ENCODE measurements at regions not wholly inside any gene's neighbourhood (a gene's known extent, or its start where the extent isn't known, plus 50 kb on each side); places are given as distances from the start of the nearest gene placed in this dataset.
"Not testable (repeated sequence)": the region's sequence is repeated elsewhere in the genome, so short reads cannot be mapped to it uniquely, and the experiment has no call there.

- H3K4me3 ChIP-seq (ENCODE audit: low read length in 2 of 2) = no peak overlapping the region
- no peaks in the 10 kb centered on the region for H3K27me3 ChIP-seq (ENCODE audit: control insufficient read depth in 2 of 2, insufficient read depth in 1 of 2, low read length in 1 of 2)
- WGBS = 90% methylated on average over 2 of the region's 2 CpGs
- peaks cover 0 to 6% of the 10 kb centered on the region in 2 donors for H3K9me3 ChIP-seq (ENCODE audit: control insufficient read depth in 2 of 2, insufficient read depth in 1 of 2, low read length in 1 of 2)
- H3K36me3 ChIP-seq (ENCODE audit: control insufficient read depth in 2 of 2, insufficient read depth in 2 of 2, low read length in 1 of 2) = no peaks in the 10 kb centered on the region
- no peak for DNase-seq (ENCODE audit: low read depth in 6 of 9, low spot score in 9 of 9)
- H3K27ac ChIP-seq (ENCODE audit: low read depth in 1 of 2, low read length in 1 of 2) = no peak overlapping the region
- no peaks in the 10 kb centered on the region for H3K4me1 ChIP-seq (ENCODE audit: control insufficient read depth in 2 of 2, insufficient read depth in 2 of 2, low read length in 2 of 2)
Measured at GRCh38 chr9:2525147-2525546, 96.4 kb upstream of the VLDLR start.

DNA sequence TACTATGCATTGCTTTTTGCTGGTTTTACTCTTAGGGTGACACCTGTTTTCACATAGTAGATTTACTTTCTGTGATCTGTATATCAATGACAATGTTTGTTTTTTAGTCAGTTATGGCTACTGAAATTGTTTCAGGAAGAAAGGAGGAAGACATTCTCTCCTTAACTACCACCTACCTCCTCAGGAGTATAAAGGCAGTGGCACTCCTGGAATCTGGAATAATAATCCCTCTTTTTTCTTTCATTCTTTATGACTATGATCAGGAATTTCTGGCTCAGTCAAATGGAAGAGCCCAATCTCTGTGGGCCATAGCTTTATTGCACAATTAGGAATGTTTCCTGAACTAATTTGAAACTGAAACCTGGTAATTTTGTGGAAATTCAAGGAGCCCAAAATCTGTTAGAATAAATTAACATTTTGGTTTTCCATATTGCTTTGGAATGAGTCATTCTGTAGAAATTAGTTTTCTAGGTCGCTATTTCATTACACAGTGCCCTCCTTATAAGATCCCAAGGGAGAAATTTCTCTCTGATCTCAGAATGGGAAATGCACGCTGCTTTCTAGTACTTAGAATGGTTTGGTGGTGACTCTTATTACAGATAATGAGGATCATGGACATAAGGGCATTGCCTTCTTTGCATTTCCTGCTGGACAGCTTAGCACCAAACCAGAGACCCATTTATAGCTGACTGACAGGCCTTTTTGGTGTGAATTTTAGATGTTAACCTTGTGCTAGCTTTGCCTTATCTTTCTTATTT lies 95.3 kb upstream of the VLDLR start:
- no peaks in the 10 kb centered on the region for H3K36me3 ChIP-seq (ENCODE audit: control insufficient read depth in 2 of 2, insufficient read depth in 2 of 2, low read length in 1 of 2)

GRCh38 chr9:2531481-2531880 lies 90.1 kb upstream of the VLDLR start:
- DNase-seq (ENCODE audit: low read depth in 6 of 9, low spot score in 9 of 9) = no peak
- Histone ChIP-seq H3K4me1 (ENCODE audit: control insufficient read depth in 2 of 2, insufficient read depth in 2 of 2, low read length in 2 of 2) (no peaks in the 10 kb centered on the region), H3K9me3 (ENCODE audit: control insufficient read depth in 2 of 2, insufficient read depth in 1 of 2, low read length in 1 of 2) (no peaks in the 10 kb centered on the region), H3K36me3 (ENCODE audit: control insufficient read depth in 2 of 2, insufficient read depth in 2 of 2, low read length in 1 of 2) (no peaks in the 10 kb centered on the region), H3K27ac (ENCODE audit: low read depth in 1 of 2, low read length in 1 of 2) (no peak overlapping the region), H3K27me3 (ENCODE audit: control insufficient read depth in 2 of 2, insufficient read depth in 1 of 2, low read length in 1 of 2) (no peaks in the 10 kb centered on the region), H3K4me3 (ENCODE audit: low read length in 2 of 2) (no peak overlapping the region)
- 92% methylated on average over 4 of the region's 4 CpGs for WGBS

More for the DNA sequence above, 95.3 kb upstream of the VLDLR start:
- H3K27ac ChIP-seq (ENCODE audit: low read depth in 1 of 2, low read length in 1 of 2) = no peak overlapping the region
- no peaks in the 10 kb centered on the region for H3K4me1 ChIP-seq (ENCODE audit: control insufficient read depth in 2 of 2, insufficient read depth in 2 of 2, low read length in 2 of 2)
- 81% methylated on average over 2 of the region's 2 CpGs for WGBS
- H3K27me3 ChIP-seq (ENCODE audit: control insufficient read depth in 2 of 2, insufficient read depth in 1 of 2, low read length in 1 of 2) = no peaks in the 10 kb centered on the region
- no peak for DNase-seq (ENCODE audit: low read depth in 6 of 9, low spot score in 9 of 9)
- H3K4me3 ChIP-seq (ENCODE audit: low read length in 2 of 2) = no peak overlapping the region
- H3K9me3 ChIP-seq (ENCODE audit: control insufficient read depth in 2 of 2, insufficient read depth in 1 of 2, low read length in 1 of 2) = peaks cover 0 to 2% of the 10 kb centered on the region in 2 donors

- no peak for DNase-seq (ENCODE audit: low read depth in 6 of 9, low spot score in 9 of 9)
- Histone ChIP-seq H3K27ac (ENCODE audit: low read depth in 1 of 2, low read length in 1 of 2) (no peak overlapping the region), H3K27me3 (ENCODE audit: control insufficient read depth in 2 of 2, insufficient read depth in 1 of 2, low read length in 1 of 2) (no peaks in the 10 kb centered on the region), H3K4me3 (ENCODE audit: low read length in 2 of 2) (no peak overlapping the region), H3K4me1 (ENCODE audit: control insufficient read depth in 2 of 2, insufficient read depth in 2 of 2, low read length in 2 of 2) (no peaks in the 10 kb centered on the region), H3K9me3 (ENCODE audit: control insufficient read depth in 2 of 2, insufficient read depth in 1 of 2, low read length in 1 of 2) (no peaks in the 10 kb centered on the region), H3K36me3 (ENCODE audit: control insufficient read depth in 2 of 2, insufficient read depth in 2 of 2, low read length in 1 of 2) (no peaks in the 10 kb centered on the region)
- whole genome bisulfite sequencing = 95% methylated on average over 2 of the region's 2 CpGs
Measured at GRCh38 chr9:2536511-2536910, 85.1 kb upstream of the VLDLR start.

DNA sequence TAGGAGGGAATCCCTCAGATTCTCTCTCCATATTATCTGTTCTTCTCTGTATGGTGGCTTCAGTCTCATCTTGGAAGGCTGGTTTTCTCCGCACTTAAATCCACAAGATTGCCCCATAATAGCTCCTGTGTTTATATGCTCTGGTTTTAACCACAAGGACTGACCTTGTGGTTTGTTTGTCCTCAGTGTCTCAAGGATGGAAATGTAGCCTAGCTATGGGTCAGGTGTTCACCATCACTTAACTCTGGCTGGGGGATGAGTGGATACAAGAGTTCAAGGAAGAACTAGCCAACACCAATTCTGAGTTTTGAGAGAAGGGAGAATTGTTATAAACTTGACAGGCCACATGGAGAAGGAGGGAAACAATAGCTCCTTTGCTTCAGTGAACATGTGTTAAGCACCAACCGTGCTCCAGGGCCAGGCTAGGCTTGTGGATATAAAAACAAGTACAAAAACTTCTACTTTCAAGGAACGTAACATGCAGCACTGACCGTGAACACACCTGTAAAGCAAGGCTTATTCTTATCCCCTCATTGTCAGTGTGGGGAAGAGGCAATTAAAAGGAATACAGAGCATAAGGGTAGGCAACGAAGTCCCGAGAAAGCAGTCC lies 75.6 kb upstream of the VLDLR start:
- Histone ChIP-seq H3K36me3 (ENCODE audit: control insufficient read depth in 2 of 2, insufficient read depth in 2 of 2, low read length in 1 of 2) (no peaks in the 10 kb centered on the region), H3K4me3 (ENCODE audit: low read length in 2 of 2) (no peak overlapping the region), H3K9me3 (ENCODE audit: control insufficient read depth in 2 of 2, insufficient read depth in 1 of 2, low read length in 1 of 2) (no peaks in the 10 kb centered on the region), H3K4me1 (ENCODE audit: control insufficient read depth in 2 of 2, insufficient read depth in 2 of 2, low read length in 2 of 2) (no peaks in the 10 kb centered on the region), H3K27ac (ENCODE audit: low read depth in 1 of 2, low read length in 1 of 2) (no peak overlapping the region), H3K27me3 (ENCODE audit: control insufficient read depth in 2 of 2, insufficient read depth in 1 of 2, low read length in 1 of 2) (no peaks in the 10 kb centered on the region)
- DNase-seq (ENCODE audit: low read depth in 6 of 9, low spot score in 9 of 9) = no peak
- 92% methylated on average over 6 of the region's 6 CpGs for WGBS

DNA sequence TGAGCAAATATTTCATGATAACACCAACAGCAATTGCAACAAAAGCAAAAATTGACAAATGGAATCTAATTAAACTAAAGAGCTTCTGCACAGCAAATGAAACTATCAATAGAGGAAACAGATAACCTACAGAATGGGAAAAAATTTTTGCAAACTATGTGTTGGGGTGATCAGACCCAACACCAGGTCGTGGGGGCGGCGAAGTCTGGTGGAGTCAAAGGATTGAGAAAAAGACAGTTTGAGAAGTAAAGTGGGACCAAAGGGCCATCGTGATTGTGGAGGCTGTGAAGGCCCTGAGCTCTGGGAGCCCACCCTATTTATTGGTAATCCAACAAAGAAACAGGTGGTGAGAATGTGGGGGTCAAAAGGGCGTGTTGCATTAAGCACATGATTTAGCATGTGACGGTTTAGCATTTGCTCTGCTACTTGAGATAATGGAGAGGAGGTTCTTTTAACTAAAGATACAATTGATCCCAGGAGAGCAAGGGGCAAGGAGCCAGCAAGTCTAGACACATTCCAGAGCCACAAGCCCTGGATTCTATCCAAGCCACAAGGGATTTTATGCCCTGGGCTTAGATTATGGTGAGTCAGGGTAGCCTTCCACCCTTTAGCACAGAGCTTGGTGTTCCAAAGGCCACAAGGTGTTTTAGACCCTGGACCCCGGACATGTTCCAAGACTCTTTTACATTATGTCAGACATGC lies 65.5 kb upstream of the VLDLR start:
- not testable (repeated sequence) for DNase-seq (ENCODE audit: low read depth in 6 of 9, low spot score in 9 of 9); H3K4me1 ChIP-seq (ENCODE audit: control insufficient read depth in 2 of 2, insufficient read depth in 2 of 2, low read length in 2 of 2); H3K27me3 ChIP-seq (ENCODE audit: control insufficient read depth in 2 of 2, insufficient read depth in 1 of 2, low read length in 1 of 2); H3K27ac ChIP-seq (ENCODE audit: low read depth in 1 of 2, low read length in 1 of 2); H3K4me3 ChIP-seq (ENCODE audit: low read length in 2 of 2); H3K36me3 ChIP-seq (ENCODE audit: control insufficient read depth in 2 of 2, insufficient read depth in 2 of 2, low read length in 1 of 2); H3K9me3 ChIP-seq (ENCODE audit: control insufficient read depth in 2 of 2, insufficient read depth in 1 of 2, low read length in 1 of 2)
- WGBS = 93% methylated on average over 7 of the region's 7 CpGs

- Histone ChIP-seq H3K27me3 (ENCODE audit: control insufficient read depth in 2 of 2, insufficient read depth in 1 of 2, low read length in 1 of 2) (no peaks in the 10 kb centered on the region), H3K4me3 (ENCODE audit: low read length in 2 of 2) (no peak overlapping the region), H3K9me3 (ENCODE audit: control insufficient read depth in 2 of 2, insufficient read depth in 1 of 2, low read length in 1 of 2) (peaks cover 0 to 3% of the 10 kb centered on the region in 2 donors), H3K36me3 (ENCODE audit: control insufficient read depth in 2 of 2, insufficient read depth in 2 of 2, low read length in 1 of 2) (no peaks in the 10 kb centered on the region), H3K27ac (ENCODE audit: low read depth in 1 of 2, low read length in 1 of 2) (no peak overlapping the region), H3K4me1 (ENCODE audit: control insufficient read depth in 2 of 2, insufficient read depth in 2 of 2, low read length in 2 of 2) (no peaks in the 10 kb centered on the region)
- no peak for DNase-seq (ENCODE audit: low read depth in 6 of 9, low spot score in 9 of 9)
- WGBS = 90% methylated on average over 1 of the region's 1 CpG
Measured at GRCh38 chr9:2557693-2558092, 63.9 kb upstream of the VLDLR start.

DNA sequence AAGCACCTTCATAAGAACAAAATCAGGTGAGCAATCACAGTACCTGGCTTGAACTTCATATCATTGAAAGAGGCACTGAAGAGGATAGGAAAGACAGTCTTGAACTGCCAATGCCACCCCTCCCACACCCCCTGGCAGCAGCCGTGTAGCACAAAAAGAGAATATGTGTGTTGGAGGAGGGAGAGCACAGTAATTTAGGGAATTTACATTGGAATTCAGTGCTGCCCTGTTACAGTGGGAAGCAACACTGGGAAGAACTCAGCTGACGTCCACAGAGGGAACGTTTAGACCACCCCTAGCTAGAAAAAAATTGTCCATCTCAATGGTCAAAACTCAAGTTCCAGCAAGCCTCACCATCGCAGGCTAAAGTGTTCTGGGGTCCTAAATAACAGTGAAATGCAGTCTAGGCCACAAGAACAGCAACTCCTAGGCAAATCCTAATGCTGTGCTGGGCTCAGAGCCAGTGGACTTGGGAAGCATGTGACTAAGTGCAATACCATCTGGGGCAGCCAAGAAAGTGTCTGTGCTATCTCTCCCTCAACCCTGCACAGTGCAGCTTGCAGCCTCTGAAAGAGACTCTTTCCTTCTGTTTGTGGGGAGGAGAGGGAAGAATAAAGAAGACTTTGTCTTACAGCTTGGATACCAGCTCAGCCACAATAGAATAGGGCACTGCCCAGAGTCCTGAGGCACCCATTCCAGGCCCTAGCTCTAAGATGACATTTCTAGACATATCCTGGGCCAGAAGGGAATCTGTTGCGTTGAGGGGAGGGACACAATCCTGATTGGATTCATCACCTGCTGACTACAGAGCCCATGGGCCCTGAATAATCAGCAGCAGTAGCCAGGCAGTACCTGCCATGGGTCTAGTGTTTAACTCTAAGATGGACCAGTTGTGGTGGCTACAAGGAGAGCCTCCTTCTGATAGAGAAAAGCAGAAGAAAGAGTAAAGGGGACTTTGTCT lies 62.1 kb upstream of the VLDLR start:
- no peak for DNase-seq (ENCODE audit: low read depth in 6 of 9, low spot score in 9 of 9)
- Histone ChIP-seq H3K27ac (ENCODE audit: low read depth in 1 of 2, low read length in 1 of 2) (no peak overlapping the region), H3K4me1 (ENCODE audit: control insufficient read depth in 2 of 2, insufficient read depth in 2 of 2, low read length in 2 of 2) (no peaks in the 10 kb centered on the region), H3K4me3 (ENCODE audit: low read length in 2 of 2) (no peak overlapping the region), H3K36me3 (ENCODE audit: control insufficient read depth in 2 of 2, insufficient read depth in 2 of 2, low read length in 1 of 2) (no peaks in the 10 kb centered on the region), H3K9me3 (ENCODE audit: control insufficient read depth in 2 of 2, insufficient read depth in 1 of 2, low read length in 1 of 2) (peaks cover 0 to 3% of the 10 kb centered on the region in 2 donors), H3K27me3 (ENCODE audit: control insufficient read depth in 2 of 2, insufficient read depth in 1 of 2, low read length in 1 of 2) (no peaks in the 10 kb centered on the region)
- WGBS = 80% methylated on average over 5 of the region's 5 CpGs
